ENCODE measurements at regions not wholly inside any gene's neighbourhood (a gene's known extent, or its start where the extent isn't known, plus 50 kb on each side); places are given as distances from the start of the nearest gene placed in this dataset.

DNA sequence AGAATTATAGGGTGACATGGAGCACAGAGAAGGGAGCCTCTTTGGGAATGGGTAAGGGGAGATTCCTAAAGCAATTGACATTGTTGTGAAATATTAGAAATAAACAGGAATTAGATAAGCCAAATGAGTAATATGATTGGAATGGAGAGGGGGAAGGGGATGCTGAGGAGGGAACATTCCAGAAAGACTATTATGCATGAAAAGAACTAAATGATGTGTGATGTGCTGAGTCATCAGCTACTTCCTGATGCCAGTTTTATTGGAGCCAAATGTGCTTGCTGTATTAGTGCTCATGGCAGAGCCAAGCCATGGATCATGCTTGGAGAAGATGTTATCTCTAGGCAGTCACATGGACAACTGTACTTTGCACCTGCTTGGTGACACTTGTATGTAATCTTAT is 189.0 kb upstream of the HCCS start:
- Histone ChIP-seq H3K4me3 (no peak overlapping the region), H3K27ac (peak overlapping the region in 1 of 2 experiments; percentile 33; a peak in 2 of 6 replicates), H3K9me3 (no peaks in the 10 kb centered on the region), H3K4me2 (peak overlapping the region; percentile 25; the same call in 1 of the 3 replicates), H3K4me1 (peaks cover 10% of the 10 kb centered on the region; the same call in 2 of the 3 replicates)
- CTCF ChIA-PET = interaction anchor here (1.2 kb wide), 1 partner anchor 15 kb away, joined by 3 read pairs; no protein-coding TSS in a partner anchor
- TF ChIP-seq MAFK (IDR thresholded peaks at IDR 0.05; ENCODE audit: partially characterized antibody) = peak; percentile 95
- peak; percentile 27; the same call in 1 of the 2 replicates for TF ChIP-seq JUNB (IDR thresholded peaks at IDR 0.05)
- TF ChIP-seq FOSL2 (IDR thresholded peaks at IDR 0.05) = peak; percentile 43; the same call in 1 of the 2 replicates
- TF ChIP-seq FOSL2 (CRISPR knock-in tag; IDR thresholded peaks at IDR 0.05) = peak; percentile 37; the same call in 1 of the 2 replicates
- no peak for TF ChIP-seq PHF8 (IDR thresholded peaks at IDR 0.05; ENCODE audit: borderline replicate concordance, low read depth)
- TF ChIP-seq, protein P1, sequence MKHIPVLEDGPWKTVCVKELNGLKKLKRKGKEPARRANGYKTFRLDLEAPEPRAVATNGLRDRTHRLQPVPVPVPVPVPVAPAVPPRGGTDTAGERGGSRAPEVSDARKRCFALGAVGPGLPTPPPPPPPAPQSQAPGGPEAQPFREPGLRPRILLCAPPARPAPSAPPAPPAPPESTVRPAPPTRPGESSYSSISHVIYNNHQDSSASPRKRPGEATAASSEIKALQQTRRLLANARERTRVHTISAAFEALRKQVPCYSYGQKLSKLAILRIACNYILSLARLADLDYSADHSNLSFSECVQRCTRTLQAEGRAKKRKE (CRISPR knock-in tag; IDR thresholded peaks at IDR 0.05; ENCODE audit: low read depth) = no peak
- TF ChIP-seq ZNF302 (CRISPR knock-in tag; IDR thresholded peaks at IDR 0.05) = no peak
- ATAC-seq (peak in 1 of 2 experiments; percentile 68; a peak in 3 of 6 replicates), DNase-seq (ENCODE audit: low read depth in 1 of 2, low spot score in 1 of 2) (peak in 1 of 2 experiments; percentile 39), FAIRE-seq (peak; percentile 96)
- POLR2A ChIA-PET = no interaction called here

DNA sequence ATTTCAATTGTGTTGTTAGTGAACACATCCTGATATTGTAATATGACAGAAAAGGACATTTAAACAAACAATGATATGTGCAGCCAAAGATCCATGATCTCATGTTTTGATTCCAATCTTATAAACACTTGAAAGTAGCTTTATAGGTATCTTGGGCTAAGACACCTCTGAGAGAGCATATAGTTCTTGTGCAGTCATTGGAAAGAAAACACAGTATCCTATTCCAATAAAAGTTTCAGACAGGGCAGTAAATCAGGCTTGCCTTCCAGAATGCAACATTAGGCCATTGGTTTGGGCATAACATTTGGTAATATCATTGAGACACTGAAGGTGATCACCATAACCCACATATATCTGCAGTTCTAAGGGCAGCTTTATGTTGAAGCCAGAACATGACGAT is 188.3 kb upstream of the HCCS start:
- POLR2A ChIA-PET = no interaction called here
- CTCF ChIA-PET = interaction anchor here (1.2 kb wide), 1 partner anchor 14 kb away, joined by 3 read pairs; no protein-coding TSS in a partner anchor
- Histone ChIP-seq H3K4me2 (no peak overlapping the region), H3K4me3 (no peak overlapping the region), H3K27ac (no peak overlapping the region; a peak in 2 of 6 replicates), H3K9me3 (no peaks in the 10 kb centered on the region), H3K4me1 (peaks cover 10% of the 10 kb centered on the region; the same call in 2 of the 3 replicates)
- DNase-seq (ENCODE audit: low read depth in 1 of 2, low spot score in 1 of 2) (no peak), ATAC-seq (no peak), FAIRE-seq (peak; percentile 92)
- TF ChIP-seq BHLHE40 (IDR thresholded peaks at IDR 0.05; ENCODE audit: low read depth, low read length) (no peak), PHF8 (IDR thresholded peaks at IDR 0.05; ENCODE audit: borderline replicate concordance, low read depth) (no peak), KDM1A (IDR thresholded peaks at IDR 0.05; ENCODE audit: low read depth) (no peak)
- TF ChIP-seq, protein P2, sequence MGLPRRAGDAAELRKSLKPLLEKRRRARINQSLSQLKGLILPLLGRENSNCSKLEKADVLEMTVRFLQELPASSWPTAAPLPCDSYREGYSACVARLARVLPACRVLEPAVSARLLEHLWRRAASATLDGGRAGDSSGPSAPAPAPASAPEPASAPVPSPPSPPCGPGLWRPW (IDR thresholded peaks at IDR 0.05) = no peak
- WGBS (ENCODE audit: missing lambda C conversion rate) = 85% methylated on average over 1 of the region's 1 CpG

DNA sequence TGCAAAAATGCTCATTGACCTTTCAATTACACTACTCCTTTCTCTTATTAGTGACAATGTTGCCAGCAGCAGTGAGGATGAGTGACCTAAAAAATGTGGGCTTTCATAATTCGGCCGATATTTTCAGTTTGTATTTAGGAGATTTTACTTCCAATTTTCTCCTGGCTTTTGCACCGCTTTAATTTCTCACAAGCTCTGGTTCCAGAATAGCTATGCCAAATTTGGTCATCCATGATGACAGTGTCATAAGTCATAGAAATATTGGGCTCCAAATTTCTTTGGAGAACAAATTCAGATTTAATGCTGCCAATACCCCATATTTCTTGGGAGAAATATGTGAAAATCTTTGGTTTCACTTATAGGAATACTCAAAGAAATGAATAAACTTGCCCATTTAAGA is 187.7 kb upstream of the HCCS start:
- WGBS (ENCODE audit: missing lambda C conversion rate) = 70% methylated on average over 3 of the region's 3 CpGs
- DNase-seq (ENCODE audit: low read depth in 1 of 2, low spot score in 1 of 2) (no peak), ATAC-seq (no peak), FAIRE-seq (no peak)
- no peak for TF ChIP-seq HDAC2 (IDR thresholded peaks at IDR 0.05)
- TF ChIP-seq, protein P1 (CRISPR knock-in tag; IDR thresholded peaks at IDR 0.05; ENCODE audit: low read depth) = no peak
- no peak for TF ChIP-seq GATA3 (IDR thresholded peaks at IDR 0.05; ENCODE audit: borderline replicate concordance)
- TF ChIP-seq, protein P3, sequence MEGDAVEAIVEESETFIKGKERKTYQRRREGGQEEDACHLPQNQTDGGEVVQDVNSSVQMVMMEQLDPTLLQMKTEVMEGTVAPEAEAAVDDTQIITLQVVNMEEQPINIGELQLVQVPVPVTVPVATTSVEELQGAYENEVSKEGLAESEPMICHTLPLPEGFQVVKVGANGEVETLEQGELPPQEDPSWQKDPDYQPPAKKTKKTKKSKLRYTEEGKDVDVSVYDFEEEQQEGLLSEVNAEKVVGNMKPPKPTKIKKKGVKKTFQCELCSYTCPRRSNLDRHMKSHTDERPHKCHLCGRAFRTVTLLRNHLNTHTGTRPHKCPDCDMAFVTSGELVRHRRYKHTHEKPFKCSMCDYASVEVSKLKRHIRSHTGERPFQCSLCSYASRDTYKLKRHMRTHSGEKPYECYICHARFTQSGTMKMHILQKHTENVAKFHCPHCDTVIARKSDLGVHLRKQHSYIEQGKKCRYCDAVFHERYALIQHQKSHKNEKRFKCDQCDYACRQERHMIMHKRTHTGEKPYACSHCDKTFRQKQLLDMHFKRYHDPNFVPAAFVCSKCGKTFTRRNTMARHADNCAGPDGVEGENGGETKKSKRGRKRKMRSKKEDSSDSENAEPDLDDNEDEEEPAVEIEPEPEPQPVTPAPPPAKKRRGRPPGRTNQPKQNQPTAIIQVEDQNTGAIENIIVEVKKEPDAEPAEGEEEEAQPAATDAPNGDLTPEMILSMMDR (IDR thresholded peaks at IDR 0.05) = no peak
- TF ChIP-seq JUN (IDR thresholded peaks at IDR 0.05) = no peak
- TF ChIP-seq, protein P4, sequence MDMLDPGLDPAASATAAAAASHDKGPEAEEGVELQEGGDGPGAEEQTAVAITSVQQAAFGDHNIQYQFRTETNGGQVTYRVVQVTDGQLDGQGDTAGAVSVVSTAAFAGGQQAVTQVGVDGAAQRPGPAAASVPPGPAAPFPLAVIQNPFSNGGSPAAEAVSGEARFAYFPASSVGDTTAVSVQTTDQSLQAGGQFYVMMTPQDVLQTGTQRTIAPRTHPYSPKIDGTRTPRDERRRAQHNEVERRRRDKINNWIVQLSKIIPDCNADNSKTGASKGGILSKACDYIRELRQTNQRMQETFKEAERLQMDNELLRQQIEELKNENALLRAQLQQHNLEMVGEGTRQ (IDR thresholded peaks at IDR 0.05) = no peak
- TF ChIP-seq SMC3 (IDR thresholded peaks at IDR 0.05) = no peak
- no peak for TF ChIP-seq RAD21 (conservative IDR thresholded peaks at IDR 0.05 in 1 of 2, IDR thresholded peaks at IDR 0.05 in 1 of 2)
- no peak for TF ChIP-seq HEYL (CRISPR knock-in tag; IDR thresholded peaks at IDR 0.05)
- TF ChIP-seq NPAS2 (CRISPR knock-in tag; IDR thresholded peaks at IDR 0.05; ENCODE audit: borderline replicate concordance) = no peak
- ChIA-PET CTCF (no interaction called here), POLR2A (no interaction called here)
- Histone ChIP-seq H3K4me3 (no peak overlapping the region), H3K4me1 (peaks cover 10% of the 10 kb centered on the region; the same call in 2 of the 3 replicates), H3K4me2 (no peak overlapping the region), H3K9me3 (no peaks in the 10 kb centered on the region), H3K27ac (no peak overlapping the region; a peak in 1 of 6 replicates)
